Keratinocyte (primary cell): ENCODE measurements at regions not wholly inside any gene's neighbourhood (a gene's known extent, or its start where the extent isn't known, plus 50 kb on each side); places are given as distances from the start of the nearest gene placed in this dataset.

Experiments used
- DNase-seq: peaks from one replicate; pipeline ENCODE4 v3.0.0-alpha.2; 2011; ENCODE audit warnings: low read depth, missing footprints, low spot score
- FAIRE-seq: peaks from 2 replicates; lab custom pipeline; 2011; peaks lifted over from hg19 to GRCh38; lab: Jason Lieb, UNC
- H2AFZ ChIP-seq: 2 replicates; pipeline ENCODE4 v1.6.0; 2012; ENCODE audit warnings: low read length, control low read depth, inconsistent platforms; ENCODE audit not compliant: control insufficient read depth
- H3K27ac ChIP-seq: 2 replicates; pipeline ENCODE4 v1.5.1; 2011; ENCODE audit warnings: low read length; ENCODE audit not compliant: control insufficient read depth, insufficient read depth
- H3K27me3 ChIP-seq: 3 replicates; pipeline ENCODE4 v1.6.0; 2011; ENCODE audit warnings: low read length; ENCODE audit not compliant: control insufficient read depth, insufficient read depth; ENCODE audit errors: extremely low read depth
- H3K36me3 ChIP-seq, 2 experiments: 2 replicates in 1 of 2; 3 replicates in 1 of 2; pipeline ENCODE4 v1.5.1; 2011; ENCODE audit warnings: low read length in 2 of 2, mild to moderate bottlenecking in 1 of 2; ENCODE audit not compliant: control insufficient read depth in 2 of 2, insufficient read depth in 2 of 2; ENCODE audit errors: extremely low read depth in 1 of 2
- H3K4me1 ChIP-seq: 3 replicates; pipeline ENCODE4 v1.5.1; 2011; ENCODE audit warnings: low read length; ENCODE audit not compliant: control insufficient read depth, insufficient read depth; ENCODE audit errors: extremely low read depth
- H3K4me2 ChIP-seq: 3 replicates; pipeline ENCODE4 v1.6.0; 2011; ENCODE audit warnings: low read depth, low read length; ENCODE audit not compliant: control insufficient read depth, insufficient read depth; ENCODE audit errors: extremely low read depth
- H3K4me3 ChIP-seq, 3 experiments: fragments of 200-600 bp in 1 of 3; sonication (generic) in 1 of 3; 2 replicates in 2 of 3; 3 replicates in 1 of 3; pipeline ENCODE4 v1.5.1; 2011 to 2016; ENCODE audit warnings: low read length in 3 of 3, mild to moderate bottlenecking in 3 of 3, control low read depth in 2 of 3, inconsistent platforms in 1 of 3, low read depth in 1 of 3, mixed read lengths in 1 of 3, mixed run types in 1 of 3, moderate library complexity in 1 of 3; ENCODE audit not compliant: control insufficient read depth in 2 of 3, insufficient read depth in 2 of 3; ENCODE audit errors: extremely low read depth in 1 of 3
- H3K79me2 ChIP-seq: 2 replicates; pipeline ENCODE4 v1.6.0; 2012; ENCODE audit warnings: low read length; ENCODE audit not compliant: control insufficient read depth, insufficient read depth
- H3K9ac ChIP-seq: 3 replicates; pipeline ENCODE4 v1.6.0; 2011; ENCODE audit warnings: low read length; ENCODE audit not compliant: control insufficient read depth, insufficient read depth; ENCODE audit errors: extremely low read depth
- H3K9me1 ChIP-seq: 3 replicates; pipeline ENCODE4 v1.6.0; 2011; ENCODE audit warnings: low read length; ENCODE audit not compliant: control insufficient read depth, insufficient read depth; ENCODE audit errors: extremely low read depth
- H3K9me3 ChIP-seq: 2 replicates; pipeline ENCODE4 v1.5.1; 2012; ENCODE audit warnings: low read depth, low read length; ENCODE audit not compliant: control insufficient read depth
- H4K20me1 ChIP-seq: 3 replicates; pipeline ENCODE4 v1.6.0; 2011; ENCODE audit warnings: low read length; ENCODE audit not compliant: control insufficient read depth, insufficient read depth; ENCODE audit errors: extremely low read depth
- EZH2 ChIP-seq: IDR thresholded peaks from one replicate; pipeline ENCODE4 v1.6.1; 2012; ENCODE audit warnings: inconsistent platforms, mild to moderate bottlenecking, low read length, moderate library complexity
- dilution Hi-C: fragments of 300-500 bp; cut with MboI; formaldehyde crosslinking; loops from one replicate; pipeline ENCODE4 v1.7.0; 2020; ENCODE audit warnings: low sequenced_read_pairs; ENCODE audit not compliant: extremely low pct_ligation_motif_present
- TF ChIP-seq, protein P1 (sequence below), 3 experiments: IDR thresholded peaks in 1 of 3; conservative IDR thresholded peaks in 1 of 3; optimal IDR thresholded peaks in 1 of 3; 2 replicates in 2 of 3; 3 replicates in 1 of 3; pipeline versions ENCODE3 to v1.5.1; 2011; ENCODE audit warnings: low read length in 3 of 3, mild to moderate bottlenecking in 3 of 3, moderate library complexity in 2 of 3, control low read depth in 1 of 3, inconsistent platforms in 1 of 3; ENCODE audit not compliant: insufficient read depth in 2 of 3; ENCODE audit errors: extremely low read depth in 1 of 3

DNA sequence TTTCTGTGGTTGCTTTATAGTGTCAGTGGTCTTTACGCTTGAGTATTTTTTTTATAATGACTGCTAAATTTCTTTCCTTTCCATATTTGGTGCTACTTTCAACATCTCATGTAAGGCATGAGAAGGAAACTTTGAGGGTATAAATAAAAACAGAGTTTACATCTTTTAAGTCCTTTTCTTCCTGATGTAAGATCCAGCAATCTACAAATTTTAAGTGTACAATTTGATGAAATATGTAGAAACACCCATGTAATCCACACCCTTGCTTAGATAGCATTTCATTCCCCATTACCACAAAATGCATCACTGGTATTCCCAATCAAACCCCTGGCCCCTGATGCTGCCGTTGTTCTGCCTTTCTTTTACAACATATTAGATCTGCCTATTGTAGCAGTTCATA, 769.1 kb downstream of the CCDC85A start:
- H3K9me3 ChIP-seq, result no peaks in the 10 kb centered on the region
- H4K20me1 ChIP-seq, result no peaks in the 10 kb centered on the region
- FAIRE-seq (no peak), DNase-seq (no peak)
- H3K27me3 ChIP-seq, result no peaks in the 10 kb centered on the region
- H3K4me2 ChIP-seq, result no peak overlapping the region
- no peak overlapping the region for H3K9ac ChIP-seq
- H3K4me3 ChIP-seq, result no peak overlapping the region
- no peaks in the 10 kb centered on the region for H3K9me1 ChIP-seq
- H2AFZ ChIP-seq, result no peak overlapping the region
- no peak for TF ChIP-seq EZH2
- TF ChIP-seq, protein P1, sequence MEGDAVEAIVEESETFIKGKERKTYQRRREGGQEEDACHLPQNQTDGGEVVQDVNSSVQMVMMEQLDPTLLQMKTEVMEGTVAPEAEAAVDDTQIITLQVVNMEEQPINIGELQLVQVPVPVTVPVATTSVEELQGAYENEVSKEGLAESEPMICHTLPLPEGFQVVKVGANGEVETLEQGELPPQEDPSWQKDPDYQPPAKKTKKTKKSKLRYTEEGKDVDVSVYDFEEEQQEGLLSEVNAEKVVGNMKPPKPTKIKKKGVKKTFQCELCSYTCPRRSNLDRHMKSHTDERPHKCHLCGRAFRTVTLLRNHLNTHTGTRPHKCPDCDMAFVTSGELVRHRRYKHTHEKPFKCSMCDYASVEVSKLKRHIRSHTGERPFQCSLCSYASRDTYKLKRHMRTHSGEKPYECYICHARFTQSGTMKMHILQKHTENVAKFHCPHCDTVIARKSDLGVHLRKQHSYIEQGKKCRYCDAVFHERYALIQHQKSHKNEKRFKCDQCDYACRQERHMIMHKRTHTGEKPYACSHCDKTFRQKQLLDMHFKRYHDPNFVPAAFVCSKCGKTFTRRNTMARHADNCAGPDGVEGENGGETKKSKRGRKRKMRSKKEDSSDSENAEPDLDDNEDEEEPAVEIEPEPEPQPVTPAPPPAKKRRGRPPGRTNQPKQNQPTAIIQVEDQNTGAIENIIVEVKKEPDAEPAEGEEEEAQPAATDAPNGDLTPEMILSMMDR (optimal IDR thresholded peaks at IDR 0.05 in 1 of 3, IDR thresholded peaks at IDR 0.05 in 1 of 3, conservative IDR thresholded peaks at IDR 0.05 in 1 of 3; ENCODE audit: extremely low read depth in 1 of 3, insufficient read depth in 2 of 3, low read length in 3 of 3), result no peak
- H3K36me3 ChIP-seq, result no peaks in the 10 kb centered on the region
- dilution Hi-C loops, result no loop called here
- no peak overlapping the region for H3K27ac ChIP-seq
- no peaks in the 10 kb centered on the region for H3K79me2 ChIP-seq
- no peaks in the 10 kb centered on the region for H3K4me1 ChIP-seq

GRCh38 chr2:56960581-56960980, 776.8 kb downstream of the CCDC85A start:
- Histone ChIP-seq H4K20me1 (no peaks in the 10 kb centered on the region), H3K36me3 (no peaks in the 10 kb centered on the region), H3K27me3 (no peaks in the 10 kb centered on the region), H3K4me1 (no peaks in the 10 kb centered on the region), H3K9me3 (no peaks in the 10 kb centered on the region), H2AFZ (no peak overlapping the region), H3K79me2 (no peaks in the 10 kb centered on the region), H3K9me1 (no peaks in the 10 kb centered on the region), H3K9ac (no peak overlapping the region), H3K27ac (no peak overlapping the region), H3K4me2 (no peak overlapping the region), H3K4me3 (no peak overlapping the region)
- FAIRE-seq (no peak), DNase-seq (no peak)
- dilution Hi-C loops, result no loop called here
- TF ChIP-seq EZH2, result no peak
- TF ChIP-seq, protein P1 (optimal IDR thresholded peaks at IDR 0.05 in 1 of 3, IDR thresholded peaks at IDR 0.05 in 1 of 3, conservative IDR thresholded peaks at IDR 0.05 in 1 of 3; ENCODE audit: extremely low read depth in 1 of 3, insufficient read depth in 2 of 3, low read length in 3 of 3), result no peak
